ENCODE measurements at regions not wholly inside any gene's neighbourhood (a gene's known extent, or its start where the extent isn't known, plus 50 kb on each side); places are given as distances from the start of the nearest gene placed in this dataset.

GRCh38 chr4:83679254-83679653 is 143.3 kb downstream of the GPAT3 start:
- H3K4me3 ChIP-seq (ENCODE audit: low read length) = no peak overlapping the region
- Mint-ChIP-seq H3K4me3 (no peak overlapping the region), H3K27ac (no peak overlapping the region), H3K36me3 (no peaks in the 10 kb centered on the region), H3K9me3 (no peaks in the 10 kb centered on the region), H3K4me1 (no peaks in the 10 kb centered on the region), H3K27me3 (ENCODE audit: low read depth in 2 of 2) (peaks cover 19 to 20% of the 10 kb centered on the region in 2 donors)
- intact Hi-C loops (cut with micrococcal nuclease) = no loop called here
- H3K36me3 ChIP-seq (ENCODE audit: control insufficient read depth, insufficient read depth, low read length) = no peaks in the 10 kb centered on the region
- no peaks in the 10 kb centered on the region for H3K9me3 ChIP-seq (ENCODE audit: control insufficient read depth, insufficient read depth, low read length)
- no peaks in the 10 kb centered on the region for H3K4me1 ChIP-seq (ENCODE audit: control insufficient read depth, insufficient read depth, low read length)
- no peak for TF ChIP-seq CTCF (IDR thresholded peaks at IDR 0.05)
- peaks cover 2% of the 10 kb centered on the region for H3K27me3 ChIP-seq (ENCODE audit: control insufficient read depth, insufficient read depth, low read length)
- no peak for ATAC-seq
- H3K27ac ChIP-seq (ENCODE audit: low read length) = no peak overlapping the region
- 84% methylated on average over 3 of the region's 3 CpGs for WGBS (ENCODE audit: insufficient coverage)
- DNase-seq = no peak

- Histone ChIP-seq H3K4me3 (ENCODE audit: low read length) (no peak overlapping the region), H3K36me3 (ENCODE audit: control insufficient read depth, insufficient read depth, low read length) (no peaks in the 10 kb centered on the region), H3K27ac (ENCODE audit: low read length) (no peak overlapping the region), H3K9me3 (ENCODE audit: control insufficient read depth, insufficient read depth, low read length) (no peaks in the 10 kb centered on the region), H3K4me1 (ENCODE audit: control insufficient read depth, insufficient read depth, low read length) (no peaks in the 10 kb centered on the region), H3K27me3 (ENCODE audit: control insufficient read depth, insufficient read depth, low read length) (peaks cover 2% of the 10 kb centered on the region)
- H3K27me3 Mint-ChIP-seq (ENCODE audit: low read depth in 2 of 2) = peaks cover 25 to 29% of the 10 kb centered on the region in 2 donors
- intact Hi-C loops (cut with micrococcal nuclease) = no loop called here
- no peaks in the 10 kb centered on the region for H3K4me1 Mint-ChIP-seq
- no CpG with 5 or more reads among the region's 3 CpGs for WGBS (ENCODE audit: insufficient coverage)
- no peaks in the 10 kb centered on the region for H3K9me3 Mint-ChIP-seq
- DNase-seq (no peak), ATAC-seq (no peak)
- no peak overlapping the region for H3K27ac Mint-ChIP-seq
- no peaks in the 10 kb centered on the region for H3K36me3 Mint-ChIP-seq
- no peak overlapping the region for H3K4me3 Mint-ChIP-seq
- no peak for TF ChIP-seq CTCF (IDR thresholded peaks at IDR 0.05)
Observed at GRCh38 chr4:83677656-83678055, 141.7 kb downstream of the GPAT3 start.

DNA sequence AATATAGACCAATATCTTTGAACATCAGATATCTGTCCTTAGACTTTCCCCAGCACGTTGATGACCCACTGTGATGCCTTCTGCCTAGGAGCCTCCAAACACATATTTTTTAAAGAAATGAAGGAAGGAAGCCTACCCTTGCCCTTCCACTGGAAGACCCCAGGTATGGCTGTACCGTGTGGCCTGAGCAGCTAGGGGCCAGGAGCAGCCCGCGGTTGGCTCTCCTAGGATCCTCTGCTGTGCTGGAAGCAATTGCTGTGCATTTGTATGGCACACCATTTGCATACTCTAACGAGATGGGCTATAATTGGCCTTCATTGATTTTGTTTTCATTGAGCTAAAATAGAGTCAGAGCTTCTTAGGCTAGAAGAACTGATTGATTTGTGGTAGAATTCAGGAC is 128.8 kb downstream of the GPAT3 start:
- H3K4me1 Mint-ChIP-seq = no peaks in the 10 kb centered on the region
- intact Hi-C loops (cut with micrococcal nuclease) = no loop called here

More for the DNA sequence above, 128.8 kb downstream of the GPAT3 start:
- H3K36me3 ChIP-seq (ENCODE audit: control insufficient read depth, insufficient read depth, low read length) = no peaks in the 10 kb centered on the region
- no peak for ATAC-seq
- H3K36me3 Mint-ChIP-seq = no peaks in the 10 kb centered on the region
- H3K4me1 ChIP-seq (ENCODE audit: control insufficient read depth, insufficient read depth, low read length) = no peaks in the 10 kb centered on the region
- no peak overlapping the region for H3K4me3 ChIP-seq (ENCODE audit: low read length)
- H3K27me3 Mint-ChIP-seq (ENCODE audit: low read depth in 2 of 2) = peaks cover 0 to 3% of the 10 kb centered on the region in 2 donors
- WGBS (ENCODE audit: insufficient coverage) = 89% methylated on average over 4 of the region's 5 CpGs
- H3K27ac Mint-ChIP-seq = no peak overlapping the region
- DNase-seq = no peak
- no peaks in the 10 kb centered on the region for H3K9me3 ChIP-seq (ENCODE audit: control insufficient read depth, insufficient read depth, low read length)
- H3K9me3 Mint-ChIP-seq = no peaks in the 10 kb centered on the region
- H3K27ac ChIP-seq (ENCODE audit: low read length) = no peak overlapping the region
- H3K4me3 Mint-ChIP-seq = no peak overlapping the region
- TF ChIP-seq CTCF (IDR thresholded peaks at IDR 0.05) = no peak
- H3K27me3 ChIP-seq (ENCODE audit: control insufficient read depth, insufficient read depth, low read length) = no peaks in the 10 kb centered on the region
